NB4 (cell line): ENCODE measurements at regions not wholly inside any gene's neighbourhood (a gene's known extent, or its start where the extent isn't known, plus 50 kb on each side); places are given as distances from the start of the nearest gene placed in this dataset.

Experiments used
- MYC ChIP-seq: IDR thresholded peaks from 2 replicates; pipeline ENCODE4 v1.6.1; 2011; ENCODE audit warnings: low read depth, low read length
- POLR2A ChIP-seq: IDR thresholded peaks from 2 replicates; pipeline ENCODE4 v1.6.1; 2011; ENCODE audit warnings: mild to moderate bottlenecking; ENCODE audit not compliant: insufficient read length; ENCODE audit errors: extremely low read depth
- TF ChIP-seq, protein P1 (sequence below): IDR thresholded peaks from one replicate; pipeline ENCODE4 v1.5.1; 2012; ENCODE audit warnings: low read depth, low read length

DNA sequence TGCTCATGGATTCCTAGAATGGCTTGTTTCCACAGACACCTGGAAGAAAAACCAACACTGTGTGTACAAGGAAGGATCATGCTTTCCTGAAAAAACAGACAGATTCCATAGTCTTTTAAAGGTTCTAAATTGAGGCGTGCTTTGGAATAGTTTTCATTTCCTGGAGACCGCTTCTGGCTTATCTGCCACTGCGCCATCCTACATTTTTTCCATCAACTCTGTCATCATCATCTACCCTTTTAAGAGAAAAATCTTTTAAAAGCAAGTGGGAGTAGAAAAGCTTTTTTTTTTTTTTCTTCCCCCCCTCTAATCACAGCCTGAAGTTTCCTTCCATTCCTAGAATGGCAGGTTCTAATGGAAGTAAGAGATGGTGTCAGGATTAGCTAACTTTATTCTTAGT is 379.4 kb upstream of the C2CD4B start:
- no peak for TF ChIP-seq MYC
- TF ChIP-seq, protein P1, sequence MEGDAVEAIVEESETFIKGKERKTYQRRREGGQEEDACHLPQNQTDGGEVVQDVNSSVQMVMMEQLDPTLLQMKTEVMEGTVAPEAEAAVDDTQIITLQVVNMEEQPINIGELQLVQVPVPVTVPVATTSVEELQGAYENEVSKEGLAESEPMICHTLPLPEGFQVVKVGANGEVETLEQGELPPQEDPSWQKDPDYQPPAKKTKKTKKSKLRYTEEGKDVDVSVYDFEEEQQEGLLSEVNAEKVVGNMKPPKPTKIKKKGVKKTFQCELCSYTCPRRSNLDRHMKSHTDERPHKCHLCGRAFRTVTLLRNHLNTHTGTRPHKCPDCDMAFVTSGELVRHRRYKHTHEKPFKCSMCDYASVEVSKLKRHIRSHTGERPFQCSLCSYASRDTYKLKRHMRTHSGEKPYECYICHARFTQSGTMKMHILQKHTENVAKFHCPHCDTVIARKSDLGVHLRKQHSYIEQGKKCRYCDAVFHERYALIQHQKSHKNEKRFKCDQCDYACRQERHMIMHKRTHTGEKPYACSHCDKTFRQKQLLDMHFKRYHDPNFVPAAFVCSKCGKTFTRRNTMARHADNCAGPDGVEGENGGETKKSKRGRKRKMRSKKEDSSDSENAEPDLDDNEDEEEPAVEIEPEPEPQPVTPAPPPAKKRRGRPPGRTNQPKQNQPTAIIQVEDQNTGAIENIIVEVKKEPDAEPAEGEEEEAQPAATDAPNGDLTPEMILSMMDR, result no peak
- TF ChIP-seq POLR2A, result no peak
